HPDE6-E6E7 (cell line): ENCODE measurements at regions not wholly inside any gene's neighbourhood (a gene's known extent, or its start where the extent isn't known, plus 50 kb on each side); places are given as distances from the start of the nearest gene placed in this dataset.
A peak's percentile ranks its signal among the peaks of the same experiment; 100 is the strongest.

ENCODE experiments used
- DNase-seq: peaks from one replicate; pipeline ENCODE4 v3.0.0; 2011; ENCODE audit warnings: missing footprints; ENCODE audit errors: extremely low spot score

DNA sequence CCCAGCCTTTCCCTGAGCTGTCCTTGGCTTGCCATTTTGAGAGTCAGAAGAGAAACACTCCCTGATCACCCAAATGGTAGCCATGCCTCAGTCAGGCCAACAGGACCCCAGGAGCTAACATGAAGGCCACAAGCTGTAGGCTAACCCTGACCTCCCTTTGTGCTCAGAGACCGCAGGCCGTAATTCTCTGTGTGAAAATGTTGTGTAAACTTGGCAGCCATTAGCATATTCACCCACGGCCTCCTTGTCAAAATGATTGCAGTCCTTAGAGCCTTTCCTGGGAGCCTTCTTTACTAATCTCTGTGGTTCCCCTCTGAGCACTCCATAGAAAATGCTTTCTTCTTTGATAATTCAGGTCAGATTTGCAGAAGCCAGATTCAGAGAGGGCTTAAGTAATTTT is 418.9 kb downstream of the COG6 start:
- DNase-seq: no peak

DNA sequence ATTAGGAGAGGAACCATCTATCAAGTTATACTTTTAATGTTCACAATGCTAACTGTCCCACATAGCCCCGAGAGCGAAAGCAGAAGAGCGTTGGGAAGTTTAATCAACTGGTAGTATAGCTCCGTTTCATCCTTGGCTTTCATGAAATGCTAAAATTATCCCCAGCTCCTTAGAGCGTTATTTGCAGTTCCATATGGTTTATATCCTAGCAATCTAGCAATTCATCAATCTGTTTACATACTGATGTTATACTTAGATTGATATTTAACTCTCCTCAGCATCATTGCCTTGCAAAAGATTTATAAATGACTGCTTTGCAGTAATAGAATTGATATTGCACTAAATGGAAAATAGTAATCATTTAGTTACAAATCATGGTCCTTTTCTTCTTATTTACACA is 419.8 kb downstream of the COG6 start:
- DNase-seq: no peak

DNA sequence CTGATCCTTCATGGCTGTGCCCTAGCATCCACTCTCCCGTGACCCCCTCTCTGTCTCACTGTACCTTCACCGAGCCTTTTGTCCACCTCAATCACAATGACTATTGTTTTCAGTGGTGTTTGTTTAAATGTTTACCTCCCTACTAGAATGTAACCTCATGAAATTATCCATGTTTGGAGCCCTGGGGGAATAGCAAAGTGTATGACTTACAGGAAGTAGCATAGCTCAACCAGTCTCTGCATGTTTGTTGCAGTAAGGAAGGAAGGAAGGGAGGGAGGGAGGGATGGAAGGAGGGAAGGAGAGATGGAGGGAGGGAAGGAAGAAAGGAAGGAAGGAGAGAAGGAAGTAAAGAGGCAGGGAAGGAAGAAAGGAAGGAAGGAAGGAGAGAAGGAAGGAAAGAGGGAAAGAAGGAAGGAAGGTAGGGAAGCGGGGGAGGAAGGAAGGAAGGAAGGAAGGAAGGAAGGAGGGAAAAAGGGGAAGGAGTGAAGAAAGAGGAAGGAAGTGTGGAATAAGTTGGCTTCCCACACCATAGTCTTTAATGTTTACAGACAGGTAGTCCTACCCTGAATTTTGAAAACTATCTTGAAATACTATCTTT is 421.4 kb downstream of the COG6 start:
- peak; percentile 3 for DNase-seq

DNA sequence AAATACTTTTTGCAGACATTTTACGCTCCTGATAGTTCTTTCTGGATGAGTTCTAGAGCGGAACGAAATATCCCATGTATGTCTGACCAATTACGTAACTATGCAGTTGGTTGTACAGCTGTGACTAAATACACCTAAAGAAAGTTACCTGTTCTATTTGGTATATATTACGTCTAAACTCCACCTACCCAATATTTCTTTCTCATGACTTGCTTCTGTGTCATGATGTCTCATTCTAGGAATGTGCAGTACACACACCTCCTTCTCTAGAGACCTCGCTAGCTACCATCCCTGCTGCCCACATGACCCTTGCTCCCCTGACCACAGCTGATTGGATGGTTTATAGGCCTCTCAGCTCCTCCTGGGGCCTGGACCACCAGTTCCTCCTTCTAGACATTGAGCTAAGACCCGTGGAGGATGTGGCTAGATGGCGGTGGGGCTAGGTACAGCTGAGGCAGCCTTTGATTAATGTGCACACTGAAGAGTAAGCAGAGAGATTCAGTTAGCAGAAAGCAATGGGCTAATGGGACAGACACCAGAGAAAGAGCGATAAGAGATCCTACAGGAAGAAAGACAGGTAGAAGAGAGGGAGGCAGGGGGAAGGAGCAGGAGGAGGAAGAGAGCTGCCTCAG is 422.1 kb downstream of the COG6 start:
- DNase-seq: no peak

DNA sequence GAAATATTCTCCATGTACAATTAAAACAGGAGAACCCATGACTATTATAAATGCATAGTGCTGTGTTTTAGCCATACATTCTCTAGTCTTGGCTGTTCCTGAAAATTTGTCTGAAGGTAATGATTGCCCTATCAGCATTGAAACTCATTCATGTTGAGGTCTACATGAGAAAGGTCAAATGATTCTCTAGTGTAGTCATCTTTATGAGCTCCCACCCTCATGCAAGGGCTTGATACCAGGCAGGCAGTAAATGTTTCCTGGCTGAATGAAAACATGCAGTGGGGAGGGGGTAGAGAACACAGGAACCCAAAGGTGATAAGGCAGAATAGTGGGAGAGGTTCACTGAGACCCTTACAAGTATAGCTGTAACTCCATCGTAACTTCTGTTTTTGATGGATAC is 424.3 kb downstream of the COG6 start:
- DNase-seq: no peak

DNA sequence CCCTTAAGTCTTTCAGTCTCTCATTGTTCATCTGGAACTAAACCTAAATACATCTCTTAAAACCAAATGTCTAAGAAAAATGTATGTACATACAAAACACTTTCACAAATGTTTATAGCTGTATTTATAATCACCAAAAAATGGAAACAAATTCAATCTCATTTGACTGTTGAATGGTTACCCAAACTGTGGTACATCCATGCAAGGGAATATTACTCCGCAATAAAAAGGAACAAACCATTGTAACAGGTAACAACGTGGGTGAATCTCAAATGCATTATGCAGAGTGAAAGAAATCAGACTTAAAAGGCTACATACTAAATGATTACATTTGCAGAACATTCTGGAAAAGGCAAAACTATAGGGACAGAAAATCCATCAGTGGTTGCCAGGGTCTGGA is 425.2 kb downstream of the COG6 start:
- no peak for DNase-seq

DNA sequence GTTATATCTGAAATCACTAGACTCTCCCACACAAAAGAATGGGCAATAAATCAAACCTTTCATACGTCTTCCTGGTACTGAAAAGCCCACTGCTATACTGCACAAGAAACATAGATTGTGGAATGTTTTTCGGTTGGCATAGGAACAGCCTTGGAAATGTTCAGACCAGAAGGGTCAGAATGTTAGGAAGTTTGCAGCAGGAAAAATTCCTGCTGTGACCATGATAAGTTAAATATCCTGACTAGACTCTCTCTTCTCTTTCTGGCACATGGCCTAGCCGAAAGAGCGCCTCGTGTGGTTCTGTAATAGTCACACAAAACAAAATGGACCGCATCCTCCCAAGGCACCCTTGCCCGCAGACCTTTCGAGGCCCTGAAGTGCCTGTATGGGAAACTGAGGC is 427.2 kb downstream of the COG6 start:
- DNase-seq: no peak

DNA sequence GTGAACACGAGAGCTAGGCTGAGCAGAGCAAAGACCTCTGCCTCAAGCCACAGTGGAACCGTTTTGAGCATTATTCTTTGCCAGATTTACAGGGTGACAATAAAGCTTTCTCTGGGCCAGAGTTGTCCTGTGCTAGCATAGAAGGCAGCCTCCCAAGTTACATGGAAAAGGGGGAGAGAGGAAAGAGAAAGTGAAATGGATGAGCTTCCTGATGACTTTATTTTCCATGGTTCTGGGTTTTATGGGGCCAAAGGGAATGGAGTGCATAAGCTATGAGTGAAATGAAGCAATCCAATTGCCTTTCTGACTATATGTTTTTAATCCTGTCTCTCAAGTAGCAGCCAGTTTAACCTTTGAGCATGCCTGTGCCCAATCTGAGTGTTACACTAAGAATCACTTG is 428.4 kb downstream of the COG6 start:
- DNase-seq: no peak

DNA sequence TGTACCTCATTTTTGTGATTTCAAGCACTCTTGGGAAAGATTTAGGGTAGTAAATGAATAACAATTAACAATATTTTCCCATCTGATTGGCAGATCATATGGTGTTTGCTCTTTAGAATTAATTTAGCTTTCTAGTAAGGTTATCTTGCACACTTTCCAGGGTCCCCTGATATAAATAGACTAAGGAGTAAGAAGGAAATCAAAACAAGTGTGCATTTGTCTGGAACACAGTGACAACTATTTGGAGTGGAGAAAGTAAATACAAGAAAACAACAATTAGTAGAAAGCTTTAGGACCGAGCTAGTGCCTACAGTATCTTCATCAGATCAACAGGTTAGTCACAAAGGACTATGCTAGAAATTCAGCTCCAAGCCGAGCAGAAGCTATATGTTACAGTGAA is 429.5 kb downstream of the COG6 start:
- DNase-seq: no peak

DNA sequence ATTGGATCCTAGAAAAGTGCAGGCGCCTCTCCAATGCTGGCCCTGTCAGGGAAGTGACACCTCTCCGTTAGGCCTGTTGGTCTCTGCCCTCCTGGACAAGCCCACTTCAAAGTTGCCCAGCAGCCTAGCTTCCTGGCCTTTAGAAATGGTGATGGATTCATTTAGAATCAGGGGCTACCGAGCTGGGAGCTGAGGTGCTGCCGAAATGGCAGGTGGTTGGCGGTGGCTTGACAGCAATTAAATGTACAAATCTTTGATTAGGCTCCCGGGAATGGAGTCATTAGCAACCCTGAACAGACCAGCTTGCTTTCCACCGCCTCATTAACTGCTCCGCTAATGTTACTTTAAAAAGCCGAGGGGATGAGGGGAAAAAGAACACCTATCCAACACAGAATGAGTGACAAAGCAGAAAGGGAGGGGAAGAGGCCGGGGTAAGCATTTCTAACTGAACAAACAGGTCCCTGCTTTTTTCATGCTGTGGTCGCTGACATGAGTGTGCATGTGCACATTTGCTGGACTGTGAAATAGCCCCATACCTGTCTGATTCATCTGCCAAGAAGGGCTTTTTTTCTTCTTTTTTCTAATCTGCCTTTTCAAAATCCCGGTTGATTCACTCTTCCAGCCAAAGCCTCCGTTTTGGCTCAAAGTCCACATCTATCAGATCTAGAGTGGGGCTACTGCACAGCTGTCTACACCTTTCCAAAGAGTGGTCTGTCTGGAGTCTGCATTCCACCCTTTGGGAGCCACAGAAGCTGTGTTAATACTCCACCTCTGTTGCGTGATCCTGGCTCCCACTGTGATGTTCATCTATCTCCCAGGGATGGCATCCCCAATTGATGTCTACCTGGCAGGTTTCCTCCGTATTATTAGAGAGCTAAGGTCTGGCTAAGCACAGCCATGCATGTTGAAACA is 431.9 kb downstream of the COG6 start:
- no peak for DNase-seq

DNA sequence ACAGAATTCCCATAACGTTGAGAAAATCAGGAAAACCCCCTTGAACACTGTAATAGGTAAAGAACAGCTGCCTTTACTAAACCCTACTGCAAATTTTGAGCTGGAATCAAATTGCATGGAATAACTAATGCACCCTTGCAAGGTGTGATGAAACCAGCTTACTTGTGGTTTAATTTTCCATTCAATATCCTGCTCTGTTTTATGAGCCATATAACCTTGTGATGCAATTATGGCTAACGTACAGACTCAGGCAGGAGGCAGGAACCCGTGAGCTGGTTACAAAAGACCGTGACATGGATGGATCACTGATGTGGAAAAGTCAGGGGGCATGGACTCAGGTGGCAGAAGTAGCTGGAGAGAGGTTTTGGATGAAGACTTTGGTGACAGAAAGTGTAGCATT is 438.6 kb downstream of the COG6 start:
- no peak for DNase-seq

DNA sequence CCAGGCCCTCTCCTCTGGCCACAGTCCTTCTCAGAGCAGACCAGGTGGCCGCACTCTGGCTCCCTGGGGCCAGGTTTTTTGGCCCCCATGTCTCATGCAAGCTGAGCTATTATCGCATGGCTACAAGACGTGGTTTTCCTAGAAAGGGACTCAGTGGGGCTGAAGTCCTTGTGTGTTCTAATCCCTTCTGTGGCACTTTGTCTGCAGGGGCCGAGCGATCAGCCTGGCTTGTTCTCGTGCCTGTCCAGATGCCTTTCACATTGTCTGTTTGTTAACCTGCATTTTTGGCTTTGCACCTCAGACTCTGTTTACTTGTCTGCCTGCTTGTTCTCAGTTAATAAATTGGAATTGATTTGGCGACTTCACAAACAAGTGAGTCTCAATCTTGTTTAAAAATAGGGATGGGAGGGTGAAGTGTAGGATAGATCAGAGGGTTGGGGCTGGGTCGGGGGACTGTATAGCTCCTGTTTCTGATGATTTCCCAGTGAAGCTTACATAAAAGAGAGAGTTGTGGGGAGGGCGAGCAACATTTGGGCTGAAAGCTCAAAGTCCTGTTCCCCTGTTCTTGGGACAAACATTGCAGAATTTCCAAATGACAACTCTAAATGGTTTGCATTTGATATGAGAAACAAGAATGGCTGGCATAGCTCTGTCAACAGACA is 440.4 kb downstream of the COG6 start:
- no peak for DNase-seq

DNA sequence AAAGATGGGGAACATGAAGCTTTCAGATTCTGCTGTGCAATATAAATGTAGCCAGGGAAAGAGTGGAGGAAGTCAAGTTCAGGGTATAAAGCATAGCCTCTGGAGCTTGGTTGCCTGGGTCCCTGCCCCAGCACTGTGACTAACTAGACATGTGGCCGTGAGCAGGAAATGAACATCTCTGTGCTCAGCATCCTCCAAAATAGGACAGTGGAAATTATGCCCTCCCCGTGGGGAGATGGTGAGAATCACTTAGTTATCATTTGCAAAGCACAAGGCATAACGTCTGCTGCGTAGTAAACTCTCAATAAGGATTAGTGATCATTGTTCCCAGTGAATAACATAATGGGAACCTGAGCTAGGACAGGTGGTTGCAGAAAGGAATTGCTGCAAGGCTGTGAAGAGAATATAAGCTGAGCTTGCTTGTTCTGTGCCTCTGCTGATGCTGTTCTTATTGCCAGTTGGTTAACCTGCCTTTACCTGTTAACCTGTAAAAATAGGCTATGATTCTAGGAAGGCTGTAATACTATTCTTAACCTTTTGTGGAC is 441.0 kb downstream of the COG6 start:
- DNase-seq: no peak

DNA sequence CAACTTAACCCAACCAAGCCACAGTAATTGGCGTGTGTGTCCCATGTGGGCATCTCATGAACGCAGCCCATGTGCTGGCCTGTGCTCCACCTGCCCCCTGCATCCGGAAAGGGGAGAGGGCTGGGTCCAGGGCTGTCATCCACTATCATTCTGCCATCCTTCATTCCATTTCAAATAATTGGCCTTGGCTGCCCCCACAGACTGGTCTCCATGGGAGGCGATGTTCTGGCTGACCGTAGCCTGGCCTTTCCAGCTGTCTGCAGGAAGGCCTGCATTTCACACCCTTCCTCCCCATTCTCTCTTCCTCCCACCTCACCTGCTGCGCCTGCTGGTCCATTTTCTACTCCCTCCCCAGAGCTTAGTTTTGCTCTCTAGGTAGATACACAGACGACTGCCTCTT is 442.8 kb downstream of the COG6 start:
- no peak for DNase-seq

DNA sequence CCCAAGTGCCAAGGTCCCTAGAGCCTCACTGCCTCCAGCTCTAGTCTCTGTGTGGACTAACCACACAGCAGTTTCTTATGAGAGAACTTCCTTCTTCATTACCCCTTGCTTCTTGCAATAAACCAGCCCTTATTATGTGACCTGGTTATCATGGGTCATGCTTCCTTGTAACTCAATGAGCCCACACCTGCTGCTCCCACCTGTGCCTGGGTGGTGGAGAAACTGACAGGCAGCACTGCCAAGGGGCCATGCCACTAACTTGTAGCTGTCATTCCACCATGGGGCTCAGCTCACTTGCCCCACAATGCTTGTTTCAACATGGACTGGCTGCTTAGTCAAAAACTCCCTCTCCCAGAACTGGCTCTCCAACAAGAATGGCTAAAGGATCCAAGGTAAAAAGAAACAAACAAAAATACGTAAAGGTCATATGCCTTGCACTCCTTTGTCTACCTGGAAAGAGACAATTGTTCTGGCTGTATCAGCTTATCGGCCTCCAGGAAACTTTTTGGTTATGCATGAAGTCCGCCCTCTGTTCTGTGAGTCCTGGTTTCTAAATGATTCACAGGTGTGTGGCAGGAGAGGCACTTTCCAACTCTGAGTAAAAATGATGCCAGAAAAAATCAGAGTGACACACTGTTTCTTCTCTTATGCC is 446.4 kb downstream of the COG6 start:
- DNase-seq: no peak

DNA sequence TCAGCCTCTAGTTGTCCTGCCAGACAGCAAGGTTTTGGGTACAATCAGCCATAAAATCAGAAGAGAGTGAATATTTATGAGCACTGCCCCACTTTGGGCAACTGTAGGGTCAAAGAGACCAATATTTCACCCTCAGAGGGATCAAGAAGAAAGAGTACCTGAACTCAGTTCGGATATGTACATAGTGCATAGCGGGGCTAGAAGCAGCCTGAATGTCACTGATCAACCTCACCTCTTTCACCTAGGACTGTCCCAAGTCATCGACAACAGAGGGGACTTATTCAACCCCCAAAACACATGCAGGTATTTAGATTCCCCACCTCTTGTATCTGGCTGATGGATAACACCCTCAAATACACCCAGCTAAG is 446.9 kb downstream of the COG6 start:
- no peak for DNase-seq

DNA sequence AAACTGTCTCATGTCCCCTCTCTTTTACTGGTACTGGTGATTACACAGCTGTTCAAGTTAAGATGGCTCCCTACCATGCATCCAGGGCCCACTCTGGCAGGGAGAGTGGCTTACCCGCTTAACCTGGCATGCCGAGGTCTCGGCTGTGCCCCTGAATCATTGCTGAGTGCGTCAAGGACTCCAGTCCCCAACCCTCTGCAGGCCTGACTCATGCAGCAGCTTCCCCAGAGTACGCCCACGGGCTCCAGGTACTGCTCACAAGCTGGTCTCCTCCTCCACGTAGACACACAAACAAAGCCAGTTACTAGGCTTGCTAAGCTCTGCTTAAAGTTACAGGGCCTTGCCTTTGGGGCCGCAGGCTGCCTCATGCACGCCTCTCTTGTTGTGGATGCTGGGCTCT is 447.4 kb downstream of the COG6 start:
- peak; percentile 56 for DNase-seq

DNA sequence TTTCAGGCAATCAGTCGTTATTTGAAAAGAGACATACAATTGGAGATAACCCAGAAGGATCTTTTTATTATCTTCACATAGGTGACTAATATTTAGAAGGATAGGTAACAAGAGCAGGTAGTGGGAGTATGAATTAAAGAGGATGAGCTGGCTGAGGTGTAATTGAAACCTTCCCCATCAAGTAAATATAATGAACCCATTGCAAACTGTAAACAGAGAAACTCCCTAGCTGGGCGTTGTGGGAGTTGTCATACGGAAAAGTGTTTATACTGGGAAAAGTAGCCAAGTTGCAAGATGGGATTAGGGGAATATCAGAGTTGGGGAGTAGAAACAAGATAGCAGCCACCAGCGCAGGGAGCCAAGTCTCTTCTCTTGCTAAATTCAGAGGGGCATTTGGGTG is 448.4 kb downstream of the COG6 start:
- DNase-seq: no peak

DNA sequence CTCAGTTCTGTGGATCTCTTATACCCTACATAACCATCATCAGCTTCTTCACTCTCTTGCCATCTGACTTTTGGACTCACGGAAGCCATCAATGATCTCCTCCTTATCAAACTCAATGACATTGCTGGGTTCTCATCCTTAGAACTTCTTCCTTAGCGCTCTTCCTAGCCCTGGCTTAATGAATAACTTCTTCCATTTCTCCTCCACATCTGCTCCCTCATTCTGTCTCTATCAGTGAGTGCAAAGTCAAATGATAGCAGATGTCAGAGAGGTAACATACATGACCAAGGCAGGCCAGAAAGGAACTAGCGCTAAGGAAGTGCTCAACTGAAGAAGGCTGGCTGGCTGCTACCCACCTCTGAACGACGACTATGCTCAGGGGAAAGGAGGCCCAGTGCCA is 449.8 kb downstream of the COG6 start:
- no peak for DNase-seq

DNA sequence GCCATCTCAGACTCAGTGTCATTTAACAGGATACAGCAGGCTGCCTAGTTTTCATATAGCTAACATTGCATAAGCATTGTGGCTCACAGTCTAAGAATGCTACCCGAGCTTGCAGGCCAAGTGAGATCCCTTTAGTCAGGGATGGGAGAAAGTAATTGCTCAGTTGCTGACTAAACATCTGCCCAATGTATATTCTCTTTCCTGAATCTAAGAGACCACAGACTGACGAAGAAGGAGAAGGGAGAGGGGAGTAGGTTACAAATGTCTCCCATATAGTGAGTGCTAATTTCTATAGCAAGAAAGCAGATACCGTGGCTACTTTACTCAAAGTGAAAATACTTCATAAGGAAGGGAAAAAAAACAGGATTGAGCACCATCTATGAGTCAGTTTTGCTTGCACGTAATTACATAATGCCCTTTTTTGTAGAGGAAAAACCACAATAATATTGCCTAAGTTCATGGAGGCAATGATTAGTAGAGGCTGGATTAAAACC is 453.9 kb downstream of the COG6 start:
- peak; percentile 49 for DNase-seq

DNA sequence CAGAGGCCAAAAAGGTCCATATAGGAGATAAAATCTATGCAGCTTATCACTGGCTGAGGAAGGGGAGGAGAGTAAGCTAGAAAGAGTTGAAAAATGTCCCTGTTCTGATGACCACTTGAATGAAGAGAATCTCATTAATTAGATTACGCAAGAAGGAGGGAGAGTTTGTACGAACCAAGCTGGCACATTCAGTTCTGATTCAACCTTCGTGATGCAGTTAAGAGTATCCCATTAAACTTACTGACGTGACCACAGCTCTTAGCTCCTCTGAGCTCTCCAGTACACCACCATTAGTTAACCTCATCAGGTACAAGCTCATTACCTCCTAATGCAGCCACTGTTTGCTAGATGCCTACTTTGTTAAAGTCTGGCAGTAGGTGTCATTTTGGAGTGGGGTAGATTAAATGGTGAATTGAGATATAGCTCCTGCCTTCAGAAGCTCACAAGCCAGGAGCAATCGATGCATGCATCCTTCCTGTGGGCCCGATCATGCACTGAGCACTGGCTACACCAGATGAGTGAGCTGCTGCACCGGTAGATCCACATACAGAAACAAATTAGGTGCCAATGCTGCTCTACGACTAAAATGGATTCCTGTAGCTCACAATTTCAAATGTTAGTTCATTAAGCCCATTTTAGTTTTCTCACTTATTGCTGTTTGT is 458.3 kb downstream of the COG6 start:
- no peak for DNase-seq
